ENCODE measurements at regions not wholly inside any gene's neighbourhood (a gene's known extent, or its start where the extent isn't known, plus 50 kb on each side); places are given as distances from the start of the nearest gene placed in this dataset.

GRCh38 chr9:85425153-85425611 is 316.6 kb downstream of the AGTPBP1 start:
- TF ChIP-seq, protein P1, sequence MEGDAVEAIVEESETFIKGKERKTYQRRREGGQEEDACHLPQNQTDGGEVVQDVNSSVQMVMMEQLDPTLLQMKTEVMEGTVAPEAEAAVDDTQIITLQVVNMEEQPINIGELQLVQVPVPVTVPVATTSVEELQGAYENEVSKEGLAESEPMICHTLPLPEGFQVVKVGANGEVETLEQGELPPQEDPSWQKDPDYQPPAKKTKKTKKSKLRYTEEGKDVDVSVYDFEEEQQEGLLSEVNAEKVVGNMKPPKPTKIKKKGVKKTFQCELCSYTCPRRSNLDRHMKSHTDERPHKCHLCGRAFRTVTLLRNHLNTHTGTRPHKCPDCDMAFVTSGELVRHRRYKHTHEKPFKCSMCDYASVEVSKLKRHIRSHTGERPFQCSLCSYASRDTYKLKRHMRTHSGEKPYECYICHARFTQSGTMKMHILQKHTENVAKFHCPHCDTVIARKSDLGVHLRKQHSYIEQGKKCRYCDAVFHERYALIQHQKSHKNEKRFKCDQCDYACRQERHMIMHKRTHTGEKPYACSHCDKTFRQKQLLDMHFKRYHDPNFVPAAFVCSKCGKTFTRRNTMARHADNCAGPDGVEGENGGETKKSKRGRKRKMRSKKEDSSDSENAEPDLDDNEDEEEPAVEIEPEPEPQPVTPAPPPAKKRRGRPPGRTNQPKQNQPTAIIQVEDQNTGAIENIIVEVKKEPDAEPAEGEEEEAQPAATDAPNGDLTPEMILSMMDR (IDR thresholded peaks at IDR 0.05): peak; percentile 47 to 58 (median 51)
- TF ChIP-seq POLR2A (IDR thresholded peaks at IDR 0.05) (no peak), EP300 (IDR thresholded peaks at IDR 0.05; ENCODE audit: low read depth) (no peak)

Measured in transverse colon (tissue), 3 donors.